DND-41 (cell line): ENCODE measurements at regions not wholly inside any gene's neighbourhood (a gene's known extent, or its start where the extent isn't known, plus 50 kb on each side); places are given as distances from the start of the nearest gene placed in this dataset.

Source experiments
- ATAC-seq: fragments of 200-7000 bp; cut with Tn5 transposase; 3 replicates; pipeline ENCODE4 v1.9.1; 2021; ENCODE audit warnings: low read depth; ENCODE audit not compliant: insufficient read depth
- DNase-seq: peaks from one replicate; pipeline ENCODE4 v3.0.0-alpha.2; 2020
- H2AFZ ChIP-seq: 2 replicates; pipeline ENCODE4 v1.6.0; 2012; ENCODE audit warnings: low read depth, low read length
- H3K27ac ChIP-seq: 2 replicates; pipeline ENCODE4 v1.5.1; 2012; ENCODE audit warnings: low read length, inconsistent platforms
- H3K27me3 ChIP-seq: fragments of 200-600 bp; sonication (generic); 2 replicates; pipeline ENCODE4 v1.6.0; 2012; ENCODE audit warnings: low read length, mild to moderate bottlenecking, inconsistent platforms; ENCODE audit not compliant: insufficient read depth, poor library complexity
- H3K36me3 ChIP-seq: 2 replicates; pipeline ENCODE4 v1.5.1; 2012; ENCODE audit warnings: low read length, inconsistent platforms; ENCODE audit not compliant: insufficient read depth
- H3K4me1 ChIP-seq: 2 replicates; pipeline ENCODE4 v1.5.1; 2012; ENCODE audit warnings: mild to moderate bottlenecking, low read length; ENCODE audit not compliant: insufficient read depth
- H3K4me2 ChIP-seq: 2 replicates; pipeline ENCODE4 v1.6.0; 2012; ENCODE audit warnings: mild to moderate bottlenecking, moderate library complexity, low read length, inconsistent platforms; ENCODE audit not compliant: insufficient read depth
- H3K4me3 ChIP-seq, 2 experiments: fragments of 200-600 bp in 1 of 2; shearing (Covaris generic) in 1 of 2; 2 replicates each; pipeline ENCODE4 v1.5.1; 2012 to 2016; ENCODE audit warnings: inconsistent platforms in 2 of 2, low read length in 2 of 2, mild to moderate bottlenecking in 2 of 2, low read depth in 1 of 2, moderate library complexity in 1 of 2
- H3K79me2 ChIP-seq: 2 replicates; pipeline ENCODE4 v1.6.0; 2012; ENCODE audit warnings: low read length, inconsistent platforms; ENCODE audit not compliant: insufficient read depth
- H3K9ac ChIP-seq: 2 replicates; pipeline ENCODE4 v1.6.0; 2012; ENCODE audit warnings: low read depth, mild to moderate bottlenecking, inconsistent platforms, low read length, moderate library complexity
- H3K9me3 ChIP-seq: 2 replicates; pipeline ENCODE4 v1.5.1; 2012; ENCODE audit warnings: low read length, moderate library complexity, mild to moderate bottlenecking, inconsistent platforms; ENCODE audit not compliant: insufficient read depth, severe bottlenecking
- H4K20me1 ChIP-seq: 2 replicates; pipeline ENCODE4 v1.6.0; 2012; ENCODE audit warnings: low read length; ENCODE audit not compliant: insufficient read depth
- EZH2 ChIP-seq: IDR thresholded peaks from 3 replicates; pipeline ENCODE4 v1.6.1; 2012; ENCODE audit warnings: borderline replicate concordance, low read depth, mild to moderate bottlenecking, moderate library complexity, low read length, inconsistent platforms; ENCODE audit not compliant: severe bottlenecking
- TF ChIP-seq, protein P1 (sequence below): IDR thresholded peaks from 2 replicates; pipeline ENCODE4 v1.5.1; 2012; ENCODE audit warnings: borderline replicate concordance, low read length, moderate library complexity, mild to moderate bottlenecking; ENCODE audit not compliant: poor library complexity, severe bottlenecking; ENCODE audit errors: extremely low read depth

DNA sequence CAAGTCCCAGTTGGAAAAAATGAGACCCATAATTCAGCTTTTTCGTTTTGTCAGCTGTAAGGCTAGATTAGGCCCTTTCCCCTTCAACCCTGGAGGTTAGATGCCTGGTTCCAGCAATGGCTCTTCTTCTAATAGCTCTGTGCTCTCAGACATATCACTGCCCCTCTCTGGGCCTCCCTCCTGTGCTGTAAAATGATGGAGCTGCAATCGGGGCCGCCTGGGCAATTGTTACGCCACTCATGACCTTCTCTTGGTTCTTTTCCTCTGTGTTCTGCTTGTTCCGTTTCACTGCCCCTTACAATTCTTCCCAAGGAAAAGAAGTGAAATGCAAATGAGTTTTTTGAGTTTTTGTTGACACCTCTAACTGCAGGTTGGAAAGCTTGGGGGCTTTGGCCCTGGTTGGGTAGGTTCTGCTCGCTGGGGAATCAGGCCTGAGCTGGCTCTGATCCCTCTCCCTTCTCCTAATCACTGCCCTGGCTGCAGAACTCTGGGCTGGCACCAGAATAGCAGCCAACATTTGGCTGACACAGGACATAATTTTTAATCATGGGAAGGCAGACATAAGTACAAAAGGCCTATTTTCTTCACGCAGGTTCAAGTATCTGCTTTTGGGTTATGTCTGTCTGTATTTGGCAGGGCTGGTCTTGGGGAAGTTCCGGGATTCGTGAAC lies 110.9 kb downstream of the FOXD1 start:
- Histone ChIP-seq H3K4me2 (no peak overlapping the region), H3K9ac (no peak overlapping the region), H3K27me3 (peaks cover 2% of the 10 kb centered on the region)

DNA sequence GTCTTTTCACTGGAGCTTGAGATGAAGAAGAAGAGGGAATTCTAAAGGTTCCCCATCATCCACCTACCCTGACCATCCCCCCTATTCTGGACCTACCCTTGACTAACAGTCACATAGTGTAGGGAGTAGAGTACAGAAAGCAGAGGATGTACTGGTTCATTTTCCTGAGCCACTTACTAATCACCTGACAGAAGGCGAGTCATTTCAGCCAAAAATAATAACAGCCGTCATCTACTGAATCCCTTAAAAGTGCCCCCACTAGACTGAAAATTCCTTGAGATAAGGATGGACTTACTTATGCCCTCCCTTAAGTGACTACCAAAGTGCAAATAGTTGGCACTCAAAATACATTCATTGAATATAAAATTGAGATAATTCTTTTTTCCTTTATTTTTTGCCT lies 112.2 kb downstream of the FOXD1 start:
- Histone ChIP-seq H3K27me3 (peaks cover 2% of the 10 kb centered on the region), H3K4me3 (no peak overlapping the region), H2AFZ (no peak overlapping the region), H3K4me1 (no peaks in the 10 kb centered on the region), H3K9me3 (no peaks in the 10 kb centered on the region), H3K4me2 (no peak overlapping the region), H3K36me3 (no peaks in the 10 kb centered on the region), H4K20me1 (no peaks in the 10 kb centered on the region), H3K79me2 (no peaks in the 10 kb centered on the region), H3K9ac (no peak overlapping the region), H3K27ac (no peak overlapping the region)
- no peak for TF ChIP-seq EZH2
- TF ChIP-seq, protein P1, sequence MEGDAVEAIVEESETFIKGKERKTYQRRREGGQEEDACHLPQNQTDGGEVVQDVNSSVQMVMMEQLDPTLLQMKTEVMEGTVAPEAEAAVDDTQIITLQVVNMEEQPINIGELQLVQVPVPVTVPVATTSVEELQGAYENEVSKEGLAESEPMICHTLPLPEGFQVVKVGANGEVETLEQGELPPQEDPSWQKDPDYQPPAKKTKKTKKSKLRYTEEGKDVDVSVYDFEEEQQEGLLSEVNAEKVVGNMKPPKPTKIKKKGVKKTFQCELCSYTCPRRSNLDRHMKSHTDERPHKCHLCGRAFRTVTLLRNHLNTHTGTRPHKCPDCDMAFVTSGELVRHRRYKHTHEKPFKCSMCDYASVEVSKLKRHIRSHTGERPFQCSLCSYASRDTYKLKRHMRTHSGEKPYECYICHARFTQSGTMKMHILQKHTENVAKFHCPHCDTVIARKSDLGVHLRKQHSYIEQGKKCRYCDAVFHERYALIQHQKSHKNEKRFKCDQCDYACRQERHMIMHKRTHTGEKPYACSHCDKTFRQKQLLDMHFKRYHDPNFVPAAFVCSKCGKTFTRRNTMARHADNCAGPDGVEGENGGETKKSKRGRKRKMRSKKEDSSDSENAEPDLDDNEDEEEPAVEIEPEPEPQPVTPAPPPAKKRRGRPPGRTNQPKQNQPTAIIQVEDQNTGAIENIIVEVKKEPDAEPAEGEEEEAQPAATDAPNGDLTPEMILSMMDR = no peak
- no peak for ATAC-seq
- no peak for DNase-seq

More for the DNA sequence above, 110.9 kb downstream of the FOXD1 start:
- DNase-seq = no peak
- H3K79me2 ChIP-seq = no peaks in the 10 kb centered on the region
- H3K9me3 ChIP-seq = no peaks in the 10 kb centered on the region
- no peak overlapping the region for H3K27ac ChIP-seq
- no peaks in the 10 kb centered on the region for H4K20me1 ChIP-seq
- H3K4me3 ChIP-seq = no peak overlapping the region
- TF ChIP-seq, protein P1 = no peak
- no peak for TF ChIP-seq EZH2
- H2AFZ ChIP-seq = no peak overlapping the region
- H3K36me3 ChIP-seq = no peaks in the 10 kb centered on the region
- no peaks in the 10 kb centered on the region for H3K4me1 ChIP-seq
- ATAC-seq = no peak

DNA sequence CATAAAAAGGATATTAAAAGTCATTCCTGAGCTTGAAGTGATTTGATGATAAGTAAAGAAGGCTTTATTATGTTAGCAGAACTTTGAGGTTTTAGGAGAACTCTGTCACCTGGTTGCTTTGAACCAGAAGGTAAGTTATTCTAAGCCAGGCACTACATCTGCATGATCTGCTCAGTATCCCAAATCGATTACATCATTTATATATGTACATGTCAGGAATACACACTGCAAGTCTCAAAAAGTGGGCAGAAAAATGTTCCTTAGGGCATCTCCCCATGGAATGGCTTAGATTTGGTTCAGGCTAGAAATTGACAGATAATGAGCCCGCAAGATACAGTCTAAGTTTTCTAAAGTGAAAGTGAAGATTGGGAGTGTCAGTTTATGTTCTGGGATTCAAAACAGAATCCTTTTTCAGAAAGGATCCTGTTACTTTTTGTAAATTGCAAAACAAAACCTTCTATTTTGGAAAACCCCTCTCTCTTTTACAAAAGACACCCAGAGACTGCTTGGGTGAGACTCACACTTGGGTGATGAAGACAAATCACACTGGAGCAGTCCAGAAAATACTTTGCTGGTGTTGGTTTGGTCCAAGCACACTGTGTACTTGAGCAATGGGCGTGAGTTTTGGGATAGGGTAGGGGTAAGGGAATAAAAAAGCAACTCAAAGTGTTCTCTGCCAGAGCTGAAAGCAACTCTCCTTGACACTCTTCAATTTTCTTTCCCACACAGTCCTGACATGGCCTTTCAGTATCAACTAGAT lies 114.5 kb downstream of the FOXD1 start:
- no peak for ATAC-seq
- no peak for DNase-seq
- no peak overlapping the region for H3K9ac ChIP-seq
- no peaks in the 10 kb centered on the region for H3K79me2 ChIP-seq
- no peak for TF ChIP-seq EZH2
- TF ChIP-seq, protein P1 = no peak
- no peak overlapping the region for H3K27ac ChIP-seq
- H3K4me1 ChIP-seq = no peaks in the 10 kb centered on the region
- no peaks in the 10 kb centered on the region for H4K20me1 ChIP-seq
- no peaks in the 10 kb centered on the region for H3K36me3 ChIP-seq
- no peaks in the 10 kb centered on the region for H3K9me3 ChIP-seq
- peaks cover 2% of the 10 kb centered on the region for H3K27me3 ChIP-seq
- no peak overlapping the region for H3K4me2 ChIP-seq
- no peak overlapping the region for H2AFZ ChIP-seq
- no peak overlapping the region for H3K4me3 ChIP-seq
